ENCODE measurements at regions not wholly inside any gene's neighbourhood (a gene's known extent, or its start where the extent isn't known, plus 50 kb on each side); places are given as distances from the start of the nearest gene placed in this dataset.

GRCh38 chr4:159828687-159829086, 725.8 kb downstream of the RAPGEF2 start:
- Histone ChIP-seq H3K4me1 (no peaks in the 10 kb centered on the region), H3K27me3 (no peaks in the 10 kb centered on the region), H3K36me3 (no peaks in the 10 kb centered on the region), H3K9me3 (no peaks in the 10 kb centered on the region), H3K27ac (no peak overlapping the region), H3K4me3 (no peak overlapping the region)
- ATAC-seq = no peak
- WGBS, 2 donors (ENCODE audit: low coverage in 1 of 2) = 44 to 60% methylated on average over 1 of the region's 1 CpG
- TF ChIP-seq POLR2A (IDR thresholded peaks at IDR 0.05) (no peak), POLR2AphosphoS5 (IDR thresholded peaks at IDR 0.05) (no peak), EP300 (IDR thresholded peaks at IDR 0.05) (no peak), CTCF (IDR thresholded peaks at IDR 0.05) (no peak)

GRCh38 chr4:159829184-159829583, 726.3 kb downstream of the RAPGEF2 start:
- no peak for ATAC-seq
- Histone ChIP-seq H3K36me3 (no peaks in the 10 kb centered on the region), H3K9me3 (no peaks in the 10 kb centered on the region), H3K4me1 (no peaks in the 10 kb centered on the region), H3K27me3 (no peaks in the 10 kb centered on the region), H3K27ac (no peak overlapping the region), H3K4me3 (no peak overlapping the region)
- no peak for TF ChIP-seq CTCF (IDR thresholded peaks at IDR 0.05)
- no peak for TF ChIP-seq POLR2A (IDR thresholded peaks at IDR 0.05)
- whole genome bisulfite sequencing, 2 donors (ENCODE audit: low coverage in 1 of 2) = 31 to 42% methylated on average over 2 of the region's 2 CpGs

GRCh38 chr4:159837071-159837470, 734.2 kb downstream of the RAPGEF2 start:
- H3K4me3 ChIP-seq = no peak overlapping the region
- H3K36me3 ChIP-seq = no peaks in the 10 kb centered on the region
- H3K4me1 ChIP-seq = no peaks in the 10 kb centered on the region
- TF ChIP-seq EP300 (IDR thresholded peaks at IDR 0.05) = no peak
- TF ChIP-seq CTCF (IDR thresholded peaks at IDR 0.05) = no peak
- TF ChIP-seq POLR2A (IDR thresholded peaks at IDR 0.05) = no peak
- no peak for TF ChIP-seq POLR2AphosphoS5 (IDR thresholded peaks at IDR 0.05)
- no peaks in the 10 kb centered on the region for H3K27me3 ChIP-seq
- no peak for ATAC-seq
- H3K27ac ChIP-seq = no peak overlapping the region
- H3K9me3 ChIP-seq = no peaks in the 10 kb centered on the region
- 67 to 81% methylated on average over 3 of the region's 3 CpGs for WGBS, 2 donors (ENCODE audit: low coverage in 1 of 2)

- Histone ChIP-seq H3K36me3 (no peaks in the 10 kb centered on the region), H3K9me3 (no peaks in the 10 kb centered on the region), H3K27me3 (no peaks in the 10 kb centered on the region), H3K27ac (no peak overlapping the region), H3K4me1 (no peaks in the 10 kb centered on the region), H3K4me3 (no peak overlapping the region)
- WGBS, 2 donors (ENCODE audit: low coverage in 1 of 2) = 20 to 71% methylated on average over 1 of the region's 1 CpG
- ATAC-seq = no peak
- TF ChIP-seq CTCF (IDR thresholded peaks at IDR 0.05) = no peak
- no peak for TF ChIP-seq POLR2A (IDR thresholded peaks at IDR 0.05)
- TF ChIP-seq EP300 (IDR thresholded peaks at IDR 0.05) = no peak
- TF ChIP-seq POLR2AphosphoS5 (IDR thresholded peaks at IDR 0.05) = no peak
These were observed 752.9 kb downstream of the RAPGEF2 start for GRCh38 chr4:159855731-159856130.

GRCh38 chr4:159856451-159856850, 753.6 kb downstream of the RAPGEF2 start:
- no peaks in the 10 kb centered on the region for H3K27me3 ChIP-seq
- no peaks in the 10 kb centered on the region for H3K36me3 ChIP-seq
- H3K27ac ChIP-seq = no peak overlapping the region
- WGBS, 2 donors (ENCODE audit: low coverage in 1 of 2) = 56 to 93% methylated on average over 2 to 5 of the region's 5 CpGs
- no peaks in the 10 kb centered on the region for H3K4me1 ChIP-seq
- TF ChIP-seq POLR2AphosphoS5 (IDR thresholded peaks at IDR 0.05) (no peak), POLR2A (IDR thresholded peaks at IDR 0.05) (no peak), CTCF (IDR thresholded peaks at IDR 0.05) (no peak), EP300 (IDR thresholded peaks at IDR 0.05) (no peak)
- H3K4me3 ChIP-seq = no peak overlapping the region
- H3K9me3 ChIP-seq = no peaks in the 10 kb centered on the region
- ATAC-seq = no peak

Data from gastroesophageal sphincter (tissue), 4 donors.